ENCODE measurements at regions not wholly inside any gene's neighbourhood (a gene's known extent, or its start where the extent isn't known, plus 50 kb on each side); places are given as distances from the start of the nearest gene placed in this dataset.

- no peak for DNase-seq
Measured at GRCh38 chr11:42054351-42054900, 595.0 kb upstream of the LRRC4C start.

DNA sequence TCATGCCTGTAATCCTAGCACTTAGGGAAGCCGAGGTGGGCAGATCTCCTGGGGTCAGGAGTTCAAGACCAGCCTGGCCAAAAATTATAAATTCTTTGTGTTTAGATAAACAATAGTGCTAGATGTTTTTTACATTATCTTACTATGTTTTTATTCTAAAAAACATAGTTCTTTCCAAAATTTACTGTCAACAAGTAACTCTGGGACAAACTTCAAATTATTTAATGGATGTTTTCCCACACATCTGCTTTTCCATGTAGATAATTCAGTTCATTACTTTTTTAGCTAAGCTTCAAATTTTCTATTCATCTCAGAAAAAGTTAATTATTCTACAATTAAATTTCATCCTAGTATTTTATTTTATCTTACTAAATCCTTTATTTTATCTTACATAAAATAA is 596.2 kb upstream of the LRRC4C start:
- no peak for DNase-seq

- DNase-seq: no peak
Measured at GRCh38 chr11:42058794-42059193, 599.3 kb upstream of the LRRC4C start.

GRCh38 chr11:42065199-42065598 is 605.7 kb upstream of the LRRC4C start:
- DNase-seq: no peak

GRCh38 chr11:42066113-42066512 is 606.7 kb upstream of the LRRC4C start:
- peak; percentile 85 for DNase-seq

DNA sequence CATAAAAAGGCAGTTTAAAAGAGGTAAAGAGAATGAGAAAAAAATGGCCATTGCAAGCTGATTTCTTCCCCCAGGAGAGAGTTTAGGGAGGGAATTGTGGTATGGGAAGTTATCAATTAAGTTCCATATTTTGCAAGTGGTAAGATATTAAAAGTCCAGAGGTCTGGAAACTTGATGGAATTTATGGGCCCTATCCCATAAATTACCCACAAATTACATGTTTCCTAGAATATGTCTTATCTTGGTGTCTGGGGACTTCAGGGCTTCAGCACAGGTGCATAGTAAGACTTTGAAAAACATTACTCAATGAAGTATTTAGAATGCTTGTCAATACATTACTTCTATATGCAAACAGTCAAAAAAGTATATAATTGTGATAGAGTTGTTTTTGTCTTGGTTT is 614.9 kb upstream of the LRRC4C start:
- DNase-seq: no peak

- no peak for DNase-seq
Measured at GRCh38 chr11:42075180-42075579, 615.7 kb upstream of the LRRC4C start.

DNA sequence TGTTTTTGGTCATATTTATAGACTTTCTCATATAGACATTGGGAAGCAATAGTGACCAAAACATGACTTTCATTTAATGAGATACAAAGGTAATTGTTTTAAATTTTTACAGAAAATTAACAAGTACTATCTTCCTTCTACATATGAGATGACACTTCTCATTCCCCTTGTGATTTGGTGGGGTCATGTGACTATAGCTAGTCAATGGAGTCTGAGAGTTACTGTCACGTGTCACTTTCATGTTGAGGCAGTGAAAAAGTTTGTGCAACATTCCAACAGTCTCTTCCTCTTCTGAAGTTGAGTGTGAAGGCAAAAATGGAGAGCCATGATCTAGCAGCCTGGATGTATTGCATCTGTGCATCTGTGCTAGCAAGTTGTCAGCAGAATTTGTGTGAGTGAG is 618.3 kb upstream of the LRRC4C start:
- DNase-seq: no peak

DNA sequence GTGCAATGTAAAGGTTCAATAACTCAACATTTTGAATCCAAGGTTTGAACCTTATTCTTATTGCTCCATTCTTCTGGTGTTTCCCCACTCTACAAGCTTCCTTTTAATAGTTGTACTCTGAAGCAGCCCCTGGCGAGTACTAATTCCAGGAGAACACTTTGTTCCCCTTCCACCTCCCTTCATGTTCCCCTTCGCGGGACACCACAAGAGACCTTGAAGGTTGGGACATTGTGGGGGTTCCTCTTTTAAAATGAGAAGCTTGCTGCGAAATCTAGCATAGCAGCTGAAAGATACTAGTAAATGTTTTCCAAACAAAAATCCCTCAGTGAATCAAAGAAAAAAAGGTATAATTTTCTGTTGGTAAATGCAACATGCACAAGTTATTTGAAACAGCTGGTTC is 626.3 kb upstream of the LRRC4C start:
- no peak for DNase-seq

DNA sequence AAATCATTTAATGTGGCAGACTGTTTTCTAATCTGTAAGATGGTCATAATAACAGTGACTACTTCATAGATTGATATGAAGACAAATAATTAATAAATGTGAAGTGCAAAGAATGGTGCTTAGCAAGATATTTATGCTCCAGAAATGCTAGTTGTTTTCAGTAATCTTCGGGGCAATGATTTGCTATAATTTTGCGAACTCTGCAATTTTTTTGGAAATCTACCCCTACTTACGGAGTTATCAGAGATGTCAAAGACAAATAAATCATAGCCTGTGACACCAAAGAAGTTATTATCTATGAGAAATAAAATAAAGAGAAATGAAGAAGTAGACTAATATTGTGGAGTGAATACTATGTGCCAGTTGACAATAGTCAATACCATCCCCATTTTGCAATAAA is 634.1 kb upstream of the LRRC4C start:
- DNase-seq: no peak

DNA sequence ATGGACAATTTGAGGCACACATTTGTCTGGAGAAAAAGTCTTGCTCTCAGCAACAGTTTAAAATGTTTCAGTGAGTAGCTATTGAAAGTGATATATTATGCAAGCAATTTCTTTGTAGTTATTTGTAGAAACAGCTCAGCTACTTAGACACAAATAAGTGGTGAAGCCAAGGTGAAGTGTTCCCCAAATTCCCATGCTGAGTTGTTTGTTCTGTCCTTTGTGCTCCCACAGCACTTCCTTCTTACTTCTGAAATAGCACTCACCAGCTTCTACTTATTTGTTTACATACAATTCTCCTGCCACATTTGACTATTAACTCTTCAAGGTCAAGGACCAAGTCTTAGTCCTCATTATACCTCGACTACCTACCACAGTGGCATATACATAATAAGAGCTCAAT is 638.6 kb upstream of the LRRC4C start:
- DNase-seq: no peak

DNA sequence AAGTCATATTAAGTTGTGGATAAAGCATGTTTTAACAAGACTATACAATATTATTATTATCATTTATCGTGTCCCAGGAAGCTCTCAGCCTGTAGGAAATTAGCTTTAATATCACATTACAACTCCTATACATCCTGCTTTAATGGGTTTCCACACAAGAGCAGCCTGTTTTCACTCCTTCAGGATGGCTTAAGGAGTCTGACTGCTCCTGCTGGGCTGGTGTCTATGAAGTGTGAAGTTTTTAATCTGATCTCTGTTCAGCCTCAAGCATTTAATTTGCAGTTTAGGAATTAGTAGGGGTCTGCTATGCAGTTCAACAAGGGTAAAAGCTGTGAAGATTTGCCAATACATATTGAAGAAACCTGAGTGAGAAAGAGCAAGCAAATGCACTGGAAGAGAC is 653.4 kb upstream of the LRRC4C start:
- DNase-seq: no peak

DNA sequence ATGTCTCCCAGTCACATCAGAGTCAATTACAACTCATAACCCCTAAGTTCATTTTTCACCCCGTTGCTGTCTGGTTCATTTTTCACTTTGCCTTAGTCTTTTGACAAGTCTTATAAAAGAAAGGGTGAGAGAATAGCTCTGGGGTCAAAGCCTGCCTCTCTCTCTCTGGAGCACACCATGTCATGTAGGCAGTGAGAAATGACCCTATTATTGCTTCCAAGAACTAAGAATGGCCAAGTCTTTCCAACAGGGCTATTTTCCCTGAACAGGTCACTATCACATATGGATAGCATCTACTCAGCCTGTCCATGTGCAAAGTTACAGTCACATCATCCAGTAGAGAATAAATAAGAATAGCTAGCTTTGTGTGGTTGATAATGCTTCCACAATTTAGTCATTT is 655.5 kb upstream of the LRRC4C start:
- DNase-seq: no peak

- no peak for DNase-seq
Measured at GRCh38 chr11:42138454-42138853, 679.0 kb upstream of the LRRC4C start.

DNA sequence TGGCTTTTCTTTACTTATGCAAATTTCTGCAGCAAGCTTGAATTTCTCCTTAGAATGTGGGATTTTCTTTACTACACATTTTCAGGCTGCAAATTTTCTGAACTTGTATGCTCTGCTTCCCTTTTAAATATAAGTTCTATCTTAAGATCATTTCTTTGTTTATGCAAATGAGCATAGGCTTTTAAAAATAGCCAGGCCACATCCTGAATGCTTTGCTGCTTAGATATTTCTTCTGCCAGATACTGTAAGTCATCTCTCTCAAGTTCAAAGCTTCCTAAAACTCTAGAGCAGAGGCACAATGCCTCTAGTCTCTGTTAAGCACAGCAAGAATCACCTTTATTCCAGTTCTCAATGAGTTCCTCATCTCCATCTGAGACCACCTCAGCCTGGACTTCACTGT is 685.9 kb upstream of the LRRC4C start:
- DNase-seq: no peak

- no peak for DNase-seq
Measured at GRCh38 chr11:42161886-42162285, 702.4 kb upstream of the LRRC4C start.

DNA sequence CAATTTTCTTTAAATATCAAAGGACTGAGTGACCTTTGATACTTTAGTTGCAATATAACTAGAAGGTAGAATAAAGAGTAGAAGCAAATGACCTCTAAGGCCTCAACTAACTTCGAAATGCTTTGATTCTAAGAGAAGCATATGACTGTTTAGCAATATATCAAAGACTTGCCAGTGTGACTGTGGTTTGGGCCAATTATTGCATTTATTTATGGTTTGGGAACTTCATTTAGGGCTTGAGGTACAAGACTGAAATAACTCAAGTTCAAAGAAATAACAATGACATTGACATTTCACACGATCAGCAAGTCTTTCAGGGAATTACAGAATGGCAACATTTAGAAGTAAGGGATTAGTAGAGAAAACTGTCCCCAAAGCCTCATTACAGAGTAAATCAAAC is 709.7 kb upstream of the LRRC4C start:
- no peak for DNase-seq

DNA sequence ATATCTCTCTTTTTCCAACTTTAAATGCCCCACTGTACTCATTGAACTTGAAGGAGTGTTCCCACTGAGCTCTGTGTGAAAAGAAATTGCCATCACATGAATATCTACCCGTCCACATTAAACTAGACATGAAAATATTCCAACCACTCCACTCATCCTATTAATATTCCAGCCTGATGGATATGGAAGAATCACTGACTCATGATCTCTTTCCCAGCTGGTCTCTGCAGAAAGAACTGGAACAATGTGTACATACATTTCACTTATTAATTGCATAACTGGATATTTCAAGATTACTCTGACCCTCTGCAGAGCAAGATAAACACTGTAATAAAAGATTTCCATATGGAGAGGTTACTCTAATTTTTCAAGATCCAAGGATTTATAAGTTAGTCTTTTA is 711.1 kb upstream of the LRRC4C start:
- no peak for DNase-seq

DNA sequence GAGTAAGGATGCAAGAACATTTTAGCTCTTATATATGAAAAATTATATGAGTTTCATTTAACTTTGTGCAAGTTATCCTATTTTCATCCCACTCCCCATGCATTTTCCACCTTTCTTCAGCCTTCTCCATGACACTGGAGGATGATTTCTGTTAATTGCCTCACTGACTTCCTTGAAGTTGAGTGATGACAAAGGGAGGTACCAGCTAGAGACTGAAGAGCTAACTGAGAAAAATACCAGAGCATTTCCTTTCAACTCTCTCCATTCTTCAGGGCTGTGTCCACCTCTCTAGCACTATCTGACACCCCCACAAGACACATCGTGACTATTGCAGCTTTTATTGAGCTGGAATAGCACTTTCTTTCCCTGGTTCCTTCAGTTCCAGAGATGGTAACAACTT is 711.6 kb upstream of the LRRC4C start:
- DNase-seq: no peak

DNA sequence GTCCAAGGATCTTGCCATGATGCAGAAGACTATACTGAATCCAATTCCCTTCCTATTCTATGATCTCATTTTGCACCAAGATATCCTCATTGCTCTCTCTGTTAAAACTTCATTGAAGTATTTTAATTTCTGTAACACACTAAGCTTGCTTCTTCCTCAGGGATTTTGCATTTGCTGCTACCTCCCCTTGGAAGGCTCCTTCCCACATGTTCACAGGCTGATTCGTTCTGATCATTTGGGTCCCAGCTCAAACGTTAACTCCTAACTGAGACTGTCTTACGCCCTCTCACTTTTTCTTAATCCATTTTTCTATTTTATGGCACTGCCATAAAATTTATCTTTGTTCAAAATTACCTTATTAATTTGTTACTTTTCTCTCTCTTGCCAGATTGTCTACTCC is 713.0 kb upstream of the LRRC4C start:
- DNase-seq: no peak

- DNase-seq: no peak
Measured at GRCh38 chr11:42175203-42175602, 715.8 kb upstream of the LRRC4C start.

GRCh38 chr11:42179216-42179615 is 719.8 kb upstream of the LRRC4C start:
- DNase-seq: no peak

GRCh38 chr11:42195289-42196013 is 736.0 kb upstream of the LRRC4C start:
- DNase-seq: no peak

DNA sequence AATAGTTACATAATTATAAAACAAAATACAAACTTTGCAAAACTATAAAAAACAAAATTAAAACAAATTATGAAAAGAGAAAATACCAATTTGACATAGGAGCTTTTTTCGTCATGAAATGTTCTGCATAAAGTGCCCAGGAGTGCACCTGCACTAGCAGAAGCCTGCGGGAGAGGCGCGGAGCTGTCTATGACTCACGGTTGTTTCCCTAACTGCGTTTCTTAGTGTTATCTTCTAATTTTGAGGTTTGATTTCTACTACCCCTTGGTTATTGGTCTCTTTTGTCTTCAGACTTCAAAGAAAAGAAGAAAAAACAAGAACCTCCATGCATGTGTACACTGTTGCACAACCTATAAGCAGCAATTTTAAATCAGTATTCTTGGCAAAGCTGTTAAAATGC is 740.9 kb upstream of the LRRC4C start:
- no peak for DNase-seq

- DNase-seq: no peak
Measured at GRCh38 chr11:42201603-42202148, 742.2 kb upstream of the LRRC4C start.

All from islet precursor cell (in vitro differentiated cells).